GM10266 (cell line): ENCODE measurements at regions not wholly inside any gene's neighbourhood (a gene's known extent, or its start where the extent isn't known, plus 50 kb on each side); places are given as distances from the start of the nearest gene placed in this dataset.

Experiments used
- DNase-seq: peaks from one replicate; pipeline ENCODE4 v3.0.0; 2012; ENCODE audit errors: extremely low spot score
- CTCF ChIP-seq: IDR thresholded peaks from 2 replicates; pipeline ENCODE4 v1.5.1; 2012; ENCODE audit warnings: mild to moderate bottlenecking, low read depth; ENCODE audit not compliant: control insufficient read depth, insufficient read depth; ENCODE audit errors: missing control alignments

- TF ChIP-seq CTCF, result no peak
- no peak for DNase-seq
Observed at GRCh38 chr10:84047258-84048010, 91.9 kb upstream of the GHITM start.

DNA sequence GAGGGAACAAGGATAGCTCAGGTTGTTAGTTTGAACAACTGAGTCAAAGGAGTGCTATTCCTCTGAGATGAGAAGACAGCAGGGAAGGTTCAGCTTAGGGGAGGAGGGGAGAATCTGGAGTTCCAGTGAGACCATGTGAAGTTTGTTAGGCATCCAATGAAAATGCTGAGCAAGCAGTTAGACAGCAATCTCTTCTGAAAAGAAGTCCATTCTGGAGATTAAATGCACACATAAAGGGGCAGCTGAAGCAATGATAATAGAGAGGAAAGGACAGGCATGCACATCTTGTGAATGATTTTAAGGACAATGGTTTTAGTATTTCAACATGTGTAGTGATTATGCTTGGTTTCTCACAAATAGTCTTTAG is 89.7 kb upstream of the GHITM start:
- no peak for DNase-seq
- no peak for TF ChIP-seq CTCF

DNA sequence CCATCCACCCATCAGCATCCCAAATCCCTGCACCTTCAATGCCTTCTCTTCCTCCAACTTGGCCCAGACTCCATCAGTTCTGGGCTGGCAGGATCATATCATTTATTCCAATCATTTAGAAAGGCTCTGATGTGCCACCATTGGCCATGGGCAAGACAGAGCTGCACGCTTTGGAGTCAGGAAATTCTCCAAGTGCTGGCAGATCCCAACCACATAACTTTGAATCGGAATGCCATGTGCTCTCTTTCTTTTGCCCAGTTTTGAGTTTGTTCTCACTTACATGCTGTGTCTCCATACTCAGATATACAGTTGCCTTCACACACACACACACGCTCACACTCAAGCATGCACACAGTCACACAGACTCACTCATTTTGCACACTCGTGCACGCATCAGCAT is 85.7 kb upstream of the GHITM start:
- no peak for DNase-seq
- no peak for TF ChIP-seq CTCF

- no peak for TF ChIP-seq CTCF
- DNase-seq, result no peak
Observed at GRCh38 chr10:84054743-84055142, 84.6 kb upstream of the GHITM start.

- peak; percentile 22 for TF ChIP-seq CTCF
- no peak for DNase-seq
Observed at GRCh38 chr10:84059526-84059925, 79.8 kb upstream of the GHITM start.

DNA sequence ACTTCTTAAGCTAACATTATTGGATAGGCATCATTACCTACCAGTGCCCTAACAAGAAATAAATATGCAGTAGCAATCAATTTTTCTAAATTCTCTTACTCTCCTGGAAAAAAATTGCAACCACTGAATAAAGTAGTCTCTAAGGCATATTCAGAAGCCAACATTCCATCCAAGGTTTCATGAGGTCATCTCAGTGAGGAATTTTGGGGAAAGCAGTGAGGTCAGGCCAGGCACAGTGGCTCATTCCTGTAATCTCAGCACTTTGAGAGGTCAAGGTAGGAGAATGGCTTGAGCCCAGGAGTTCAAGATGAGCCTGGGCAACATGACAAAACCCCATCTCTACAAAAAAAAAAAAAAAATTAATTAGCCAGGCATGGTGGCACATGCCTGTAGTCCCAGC is 75.9 kb upstream of the GHITM start:
- DNase-seq, result no peak
- no peak for TF ChIP-seq CTCF

DNA sequence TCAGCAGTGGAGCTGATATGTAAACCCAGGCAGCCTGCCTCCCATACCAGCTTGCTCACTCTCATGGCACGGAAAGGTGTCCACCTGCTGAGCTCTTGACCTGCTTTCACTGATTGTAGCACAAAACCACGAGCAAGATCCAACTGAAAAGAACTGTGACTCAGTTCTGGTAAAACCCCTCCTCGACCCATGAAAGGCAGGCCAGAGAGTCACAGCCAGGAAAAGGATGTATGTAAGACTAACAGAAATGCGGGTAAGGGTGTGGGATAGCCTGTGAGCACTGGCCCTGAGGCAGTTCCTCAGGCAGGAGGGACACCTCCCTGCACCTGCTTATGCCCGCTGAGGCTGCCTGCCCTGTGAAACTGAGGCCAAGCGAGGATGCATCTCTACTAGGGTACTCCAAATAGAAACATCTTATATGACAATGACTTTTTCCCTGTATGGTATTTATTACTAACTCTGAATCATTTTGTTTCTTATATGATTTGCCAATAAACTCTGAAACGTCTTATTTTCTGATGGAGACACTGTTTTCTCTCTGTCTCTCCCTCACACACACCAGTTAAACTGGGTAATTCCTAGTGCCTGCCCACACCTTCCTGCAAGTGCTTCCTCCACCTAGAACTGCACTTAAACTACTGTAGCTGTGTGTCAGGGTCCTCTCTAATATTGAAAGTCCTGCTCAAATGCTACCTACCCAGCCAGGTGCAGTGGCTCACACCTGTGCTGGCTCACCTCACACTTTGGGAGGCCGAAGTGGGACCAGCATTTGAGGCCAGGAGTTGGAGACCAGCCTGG is 73.3 kb upstream of the GHITM start:
- DNase-seq, result no peak
- no peak for TF ChIP-seq CTCF
